Activated T-cell treated with anti-CD3 and anti-CD28 coated beads, Interleukin-2, amount 50 U/mL, for 24 hours (primary cell): ENCODE measurements at regions not wholly inside any gene's neighbourhood (a gene's known extent, or its start where the extent isn't known, plus 50 kb on each side); places are given as distances from the start of the nearest gene placed in this dataset.
"Not testable (repeated sequence)": the region's sequence is repeated elsewhere in the genome, so short reads cannot be mapped to it uniquely, and the experiment has no call there.

Experiments
- DNase-seq: peaks from one replicate; pipeline ENCODE4 v3.0.0-alpha.2; 2020
- H3K27ac Mint-ChIP-seq: 2 replicates; pipeline ENCODE4 v1.8.0; 2020; ENCODE audit warnings: mild to moderate bottlenecking, mixed read lengths
- H3K27me3 Mint-ChIP-seq: 2 replicates; pipeline ENCODE4 v1.8.0; 2020; ENCODE audit warnings: mixed read lengths
- H3K36me3 Mint-ChIP-seq: 2 replicates; pipeline ENCODE4 v1.8.0; 2020; ENCODE audit warnings: low read depth, mixed read lengths
- H3K4me1 Mint-ChIP-seq: 2 replicates; pipeline ENCODE4 v1.8.0; 2020; ENCODE audit warnings: low read depth, mixed read lengths
- H3K4me3 Mint-ChIP-seq: 2 replicates; pipeline ENCODE4 v1.8.0; 2020; ENCODE audit warnings: mild to moderate bottlenecking, moderate library complexity, mixed read lengths
- H3K9me3 Mint-ChIP-seq: 2 replicates; pipeline ENCODE4 v1.8.0; 2020; ENCODE audit warnings: mixed read lengths

- Mint-ChIP-seq H3K27me3 (peaks cover 57% of the 10 kb centered on the region), H3K36me3 (no peaks in the 10 kb centered on the region), H3K4me3 (no peak overlapping the region)
Observed at GRCh38 chr2:143935482-143935752, 584.5 kb downstream of the ZEB2 start.

GRCh38 chr2:143934626-143935481 is 585.1 kb downstream of the ZEB2 start:
- peaks cover 56% of the 10 kb centered on the region for H3K27me3 Mint-ChIP-seq
- no peaks in the 10 kb centered on the region for H3K9me3 Mint-ChIP-seq
- H3K27ac Mint-ChIP-seq: no peak overlapping the region
- H3K36me3 Mint-ChIP-seq: no peaks in the 10 kb centered on the region
- no peak overlapping the region for H3K4me3 Mint-ChIP-seq
- peaks cover 19% of the 10 kb centered on the region for H3K4me1 Mint-ChIP-seq
- DNase-seq: no peak

More at GRCh38 chr2:143935482-143935752, 584.5 kb downstream of the ZEB2 start:
- Mint-ChIP-seq H3K9me3 (no peaks in the 10 kb centered on the region), H3K4me1 (peaks cover 19% of the 10 kb centered on the region), H3K27ac (no peak overlapping the region)
- DNase-seq: no peak

GRCh38 chr2:143933946-143934569 is 585.9 kb downstream of the ZEB2 start:
- H3K9me3 Mint-ChIP-seq: no peaks in the 10 kb centered on the region
- H3K36me3 Mint-ChIP-seq: no peaks in the 10 kb centered on the region
- H3K27ac Mint-ChIP-seq: no peak overlapping the region
- DNase-seq: no peak
- H3K27me3 Mint-ChIP-seq: peaks cover 54% of the 10 kb centered on the region
- peaks cover 19% of the 10 kb centered on the region for H3K4me1 Mint-ChIP-seq
- no peak overlapping the region for H3K4me3 Mint-ChIP-seq

GRCh38 chr2:143930891-143931290 is 589.0 kb downstream of the ZEB2 start:
- peaks cover 46% of the 10 kb centered on the region for H3K27me3 Mint-ChIP-seq

GRCh38 chr2:143928613-143929012 is 591.3 kb downstream of the ZEB2 start:
- Mint-ChIP-seq H3K4me3 (no peak overlapping the region), H3K4me1 (no peaks in the 10 kb centered on the region), H3K9me3 (no peaks in the 10 kb centered on the region), H3K27me3 (peaks cover 33% of the 10 kb centered on the region), H3K36me3 (no peaks in the 10 kb centered on the region), H3K27ac (no peak overlapping the region)
- DNase-seq: no peak

More at GRCh38 chr2:143930891-143931290, 589.0 kb downstream of the ZEB2 start:
- no peak overlapping the region for H3K27ac Mint-ChIP-seq
- H3K4me1 Mint-ChIP-seq: no peaks in the 10 kb centered on the region
- H3K4me3 Mint-ChIP-seq: no peak overlapping the region
- H3K9me3 Mint-ChIP-seq: no peaks in the 10 kb centered on the region
- H3K36me3 Mint-ChIP-seq: no peaks in the 10 kb centered on the region
- no peak for DNase-seq

- Mint-ChIP-seq H3K4me1 (no peaks in the 10 kb centered on the region), H3K27me3 (peaks cover 33% of the 10 kb centered on the region), H3K9me3 (no peaks in the 10 kb centered on the region), H3K36me3 (no peaks in the 10 kb centered on the region), H3K27ac (no peak overlapping the region), H3K4me3 (no peak overlapping the region)
- no peak for DNase-seq
Observed at GRCh38 chr2:143928184-143928583, 591.7 kb downstream of the ZEB2 start.

- H3K27ac Mint-ChIP-seq: no peak overlapping the region
- H3K4me3 Mint-ChIP-seq: no peak overlapping the region
- DNase-seq: no peak
- no peaks in the 10 kb centered on the region for H3K4me1 Mint-ChIP-seq
- no peaks in the 10 kb centered on the region for H3K36me3 Mint-ChIP-seq
- no peaks in the 10 kb centered on the region for H3K9me3 Mint-ChIP-seq
- H3K27me3 Mint-ChIP-seq: peaks cover 27% of the 10 kb centered on the region
Observed at GRCh38 chr2:143926736-143927135, 593.2 kb downstream of the ZEB2 start.

GRCh38 chr2:143922261-143922830 is 597.6 kb downstream of the ZEB2 start:
- not testable (repeated sequence) for DNase-seq, H3K27ac Mint-ChIP-seq, H3K36me3 Mint-ChIP-seq, H3K4me1 Mint-ChIP-seq, H3K27me3 Mint-ChIP-seq, H3K4me3 Mint-ChIP-seq
- H3K9me3 Mint-ChIP-seq: peaks cover 15% of the 10 kb centered on the region

GRCh38 chr2:143918465-143918989 is 601.4 kb downstream of the ZEB2 start:
- H3K9me3 Mint-ChIP-seq: peaks cover 16% of the 10 kb centered on the region
- H3K27ac Mint-ChIP-seq: no peak overlapping the region
- H3K4me1 Mint-ChIP-seq: no peaks in the 10 kb centered on the region
- H3K36me3 Mint-ChIP-seq: no peaks in the 10 kb centered on the region
- no peaks in the 10 kb centered on the region for H3K27me3 Mint-ChIP-seq
- no peak for DNase-seq
- H3K4me3 Mint-ChIP-seq: no peak overlapping the region

- Mint-ChIP-seq H3K4me3 (no peak overlapping the region), H3K4me1 (no peaks in the 10 kb centered on the region), H3K27me3 (no peaks in the 10 kb centered on the region), H3K27ac (no peak overlapping the region), H3K9me3 (peaks cover 16% of the 10 kb centered on the region), H3K36me3 (no peaks in the 10 kb centered on the region)
- no peak for DNase-seq
Observed at GRCh38 chr2:143916781-143917180, 603.1 kb downstream of the ZEB2 start.

GRCh38 chr2:143909577-143910353 is 610.2 kb downstream of the ZEB2 start:
- Mint-ChIP-seq H3K4me1 (no peaks in the 10 kb centered on the region), H3K4me3 (no peak overlapping the region), H3K36me3 (no peaks in the 10 kb centered on the region), H3K27me3 (peaks cover 2% of the 10 kb centered on the region), H3K27ac (no peak overlapping the region), H3K9me3 (no peaks in the 10 kb centered on the region)
- no peak for DNase-seq

- no peak overlapping the region for H3K4me3 Mint-ChIP-seq
- DNase-seq: no peak
- no peaks in the 10 kb centered on the region for H3K4me1 Mint-ChIP-seq
- no peaks in the 10 kb centered on the region for H3K9me3 Mint-ChIP-seq
- no peaks in the 10 kb centered on the region for H3K36me3 Mint-ChIP-seq
- H3K27ac Mint-ChIP-seq: no peak overlapping the region
- H3K27me3 Mint-ChIP-seq: peaks cover 3% of the 10 kb centered on the region
Observed at GRCh38 chr2:143908843-143909242, 611.1 kb downstream of the ZEB2 start.

- H3K4me3 Mint-ChIP-seq: no peak overlapping the region
- H3K9me3 Mint-ChIP-seq: no peaks in the 10 kb centered on the region
- no peak overlapping the region for H3K27ac Mint-ChIP-seq
- peaks cover 3% of the 10 kb centered on the region for H3K27me3 Mint-ChIP-seq
- H3K36me3 Mint-ChIP-seq: no peaks in the 10 kb centered on the region
- DNase-seq: no peak
- no peaks in the 10 kb centered on the region for H3K4me1 Mint-ChIP-seq
Observed at GRCh38 chr2:143907801-143908200, 612.1 kb downstream of the ZEB2 start.

GRCh38 chr2:143906850-143907249 is 613.1 kb downstream of the ZEB2 start:
- no peaks in the 10 kb centered on the region for H3K36me3 Mint-ChIP-seq
- no peak overlapping the region for H3K4me3 Mint-ChIP-seq
- H3K27ac Mint-ChIP-seq: no peak overlapping the region
- no peaks in the 10 kb centered on the region for H3K4me1 Mint-ChIP-seq
- no peaks in the 10 kb centered on the region for H3K9me3 Mint-ChIP-seq
- H3K27me3 Mint-ChIP-seq: peaks cover 6% of the 10 kb centered on the region
- no peak for DNase-seq
